ENCODE measurements at regions not wholly inside any gene's neighbourhood (a gene's known extent, or its start where the extent isn't known, plus 50 kb on each side); places are given as distances from the start of the nearest gene placed in this dataset.

DNA sequence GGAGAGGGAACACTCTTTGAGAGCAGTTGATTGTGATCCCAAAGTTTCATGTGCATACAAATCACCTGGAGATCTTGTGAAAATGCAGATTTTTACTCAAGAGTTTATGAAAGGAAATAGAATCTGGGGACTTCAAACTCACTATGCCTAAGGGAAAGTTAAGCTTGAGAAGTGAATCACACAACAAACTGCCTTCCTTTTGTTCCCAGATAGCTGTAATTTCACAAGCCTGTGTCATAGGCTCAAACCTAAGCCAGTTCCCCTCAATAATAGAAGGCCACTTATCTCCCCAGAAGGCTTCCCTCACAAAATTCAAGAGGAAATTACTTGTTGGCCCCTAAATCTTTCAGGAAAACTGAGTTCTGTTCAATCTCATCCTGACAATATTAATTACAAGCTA lies 132.8 kb upstream of the MAGEB16 start:
- ChIA-PET CTCF (no interaction called here), POLR2A (no interaction called here)
- no peak for TF ChIP-seq POLR2AphosphoS5 (IDR thresholded peaks at IDR 0.05; ENCODE audit: low read depth, low read length)
- no peak for TF ChIP-seq SIN3A (IDR thresholded peaks at IDR 0.05; ENCODE audit: borderline replicate concordance, insufficient read depth, low read depth, low read length)
- Histone ChIP-seq H3K9me3 (ENCODE audit: control insufficient read depth, insufficient read depth, low read depth, low read length) (no peaks in the 10 kb centered on the region), H3K27ac (ENCODE audit: low read length) (no peak overlapping the region), H3K27me3 (ENCODE audit: control insufficient read depth, insufficient read depth, low read length) (no peaks in the 10 kb centered on the region), H3K4me1 (ENCODE audit: control insufficient read depth, insufficient read depth, low read length) (no peaks in the 10 kb centered on the region), H3K36me3 (ENCODE audit: control insufficient read depth, insufficient read depth, low read length) (no peaks in the 10 kb centered on the region), H3K4me3 (ENCODE audit: low read depth in 2 of 2, low read length in 2 of 2) (no peak overlapping the region)
- no peak for ATAC-seq
- no TSS peak for BruUV-seq (replicated peaks)
- intact Hi-C loops (cut with micrococcal nuclease; ENCODE audit: unreplicated experiment) = no loop called here
- DNase-seq (ENCODE audit: low read depth, low spot score) = no peak
- in situ Hi-C loops (cut with HindIII; ENCODE audit: low pct_unique_long_range_greater_than_20kb, low sequenced_read_pairs) = no loop called here

DNA sequence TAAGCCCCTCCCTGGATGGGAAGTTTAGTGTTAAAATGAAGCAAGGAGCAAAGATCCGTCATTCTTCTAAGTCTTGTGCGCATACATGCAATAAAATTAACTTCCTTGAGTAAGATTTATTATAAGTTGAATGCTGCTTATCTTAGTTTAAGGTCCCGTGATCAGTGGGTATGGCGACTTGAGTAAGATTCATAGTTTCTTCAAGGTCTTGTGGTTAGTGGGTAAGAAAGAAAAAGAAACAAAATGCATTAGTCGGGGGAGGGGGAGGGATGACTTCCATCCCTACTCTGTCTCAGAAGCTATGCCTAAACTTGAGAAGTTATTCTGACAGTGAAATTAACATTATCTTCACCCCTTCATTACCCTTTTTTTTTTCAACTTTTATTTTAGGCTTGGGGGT lies 127.3 kb upstream of the MAGEB16 start:
- ATAC-seq (no peak), DNase-seq (ENCODE audit: low read depth, low spot score) (no peak)
- H3K4me3 ChIP-seq (ENCODE audit: low read depth in 2 of 2, low read length in 2 of 2) = no peak overlapping the region
- no peaks in the 10 kb centered on the region for H3K4me1 ChIP-seq (ENCODE audit: control insufficient read depth, insufficient read depth, low read length)
- POLR2A ChIA-PET = no interaction called here
- H3K36me3 ChIP-seq (ENCODE audit: control insufficient read depth, insufficient read depth, low read length) = no peaks in the 10 kb centered on the region
- no peaks in the 10 kb centered on the region for H3K9me3 ChIP-seq (ENCODE audit: control insufficient read depth, insufficient read depth, low read depth, low read length)
- in situ Hi-C loops (cut with HindIII; ENCODE audit: low pct_unique_long_range_greater_than_20kb, low sequenced_read_pairs) (no loop called here), intact Hi-C loops (cut with micrococcal nuclease; ENCODE audit: unreplicated experiment) (no loop called here)
- no TSS peak for BruUV-seq (replicated peaks)
- CTCF ChIA-PET = no interaction called here
- no peaks in the 10 kb centered on the region for H3K27me3 ChIP-seq (ENCODE audit: control insufficient read depth, insufficient read depth, low read length)
- TF ChIP-seq, protein P1, sequence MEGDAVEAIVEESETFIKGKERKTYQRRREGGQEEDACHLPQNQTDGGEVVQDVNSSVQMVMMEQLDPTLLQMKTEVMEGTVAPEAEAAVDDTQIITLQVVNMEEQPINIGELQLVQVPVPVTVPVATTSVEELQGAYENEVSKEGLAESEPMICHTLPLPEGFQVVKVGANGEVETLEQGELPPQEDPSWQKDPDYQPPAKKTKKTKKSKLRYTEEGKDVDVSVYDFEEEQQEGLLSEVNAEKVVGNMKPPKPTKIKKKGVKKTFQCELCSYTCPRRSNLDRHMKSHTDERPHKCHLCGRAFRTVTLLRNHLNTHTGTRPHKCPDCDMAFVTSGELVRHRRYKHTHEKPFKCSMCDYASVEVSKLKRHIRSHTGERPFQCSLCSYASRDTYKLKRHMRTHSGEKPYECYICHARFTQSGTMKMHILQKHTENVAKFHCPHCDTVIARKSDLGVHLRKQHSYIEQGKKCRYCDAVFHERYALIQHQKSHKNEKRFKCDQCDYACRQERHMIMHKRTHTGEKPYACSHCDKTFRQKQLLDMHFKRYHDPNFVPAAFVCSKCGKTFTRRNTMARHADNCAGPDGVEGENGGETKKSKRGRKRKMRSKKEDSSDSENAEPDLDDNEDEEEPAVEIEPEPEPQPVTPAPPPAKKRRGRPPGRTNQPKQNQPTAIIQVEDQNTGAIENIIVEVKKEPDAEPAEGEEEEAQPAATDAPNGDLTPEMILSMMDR (IDR thresholded peaks at IDR 0.05) = no peak
- TF ChIP-seq POLR2AphosphoS5 (IDR thresholded peaks at IDR 0.05; ENCODE audit: low read depth, low read length) (no peak), SIN3A (IDR thresholded peaks at IDR 0.05; ENCODE audit: borderline replicate concordance, insufficient read depth, low read depth, low read length) (no peak), TCF7L2 (IDR thresholded peaks at IDR 0.05; ENCODE audit: low read depth, low read length) (no peak)
- TF ChIP-seq, protein P2, sequence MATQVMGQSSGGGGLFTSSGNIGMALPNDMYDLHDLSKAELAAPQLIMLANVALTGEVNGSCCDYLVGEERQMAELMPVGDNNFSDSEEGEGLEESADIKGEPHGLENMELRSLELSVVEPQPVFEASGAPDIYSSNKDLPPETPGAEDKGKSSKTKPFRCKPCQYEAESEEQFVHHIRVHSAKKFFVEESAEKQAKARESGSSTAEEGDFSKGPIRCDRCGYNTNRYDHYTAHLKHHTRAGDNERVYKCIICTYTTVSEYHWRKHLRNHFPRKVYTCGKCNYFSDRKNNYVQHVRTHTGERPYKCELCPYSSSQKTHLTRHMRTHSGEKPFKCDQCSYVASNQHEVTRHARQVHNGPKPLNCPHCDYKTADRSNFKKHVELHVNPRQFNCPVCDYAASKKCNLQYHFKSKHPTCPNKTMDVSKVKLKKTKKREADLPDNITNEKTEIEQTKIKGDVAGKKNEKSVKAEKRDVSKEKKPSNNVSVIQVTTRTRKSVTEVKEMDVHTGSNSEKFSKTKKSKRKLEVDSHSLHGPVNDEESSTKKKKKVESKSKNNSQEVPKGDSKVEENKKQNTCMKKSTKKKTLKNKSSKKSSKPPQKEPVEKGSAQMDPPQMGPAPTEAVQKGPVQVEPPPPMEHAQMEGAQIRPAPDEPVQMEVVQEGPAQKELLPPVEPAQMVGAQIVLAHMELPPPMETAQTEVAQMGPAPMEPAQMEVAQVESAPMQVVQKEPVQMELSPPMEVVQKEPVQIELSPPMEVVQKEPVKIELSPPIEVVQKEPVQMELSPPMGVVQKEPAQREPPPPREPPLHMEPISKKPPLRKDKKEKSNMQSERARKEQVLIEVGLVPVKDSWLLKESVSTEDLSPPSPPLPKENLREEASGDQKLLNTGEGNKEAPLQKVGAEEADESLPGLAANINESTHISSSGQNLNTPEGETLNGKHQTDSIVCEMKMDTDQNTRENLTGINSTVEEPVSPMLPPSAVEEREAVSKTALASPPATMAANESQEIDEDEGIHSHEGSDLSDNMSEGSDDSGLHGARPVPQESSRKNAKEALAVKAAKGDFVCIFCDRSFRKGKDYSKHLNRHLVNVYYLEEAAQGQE (IDR thresholded peaks at IDR 0.05; ENCODE audit: insufficient read depth in 1 of 2, low read depth in 2 of 2, low read length in 1 of 2) = no peak
- H3K27ac ChIP-seq (ENCODE audit: low read length) = no peak overlapping the region

DNA sequence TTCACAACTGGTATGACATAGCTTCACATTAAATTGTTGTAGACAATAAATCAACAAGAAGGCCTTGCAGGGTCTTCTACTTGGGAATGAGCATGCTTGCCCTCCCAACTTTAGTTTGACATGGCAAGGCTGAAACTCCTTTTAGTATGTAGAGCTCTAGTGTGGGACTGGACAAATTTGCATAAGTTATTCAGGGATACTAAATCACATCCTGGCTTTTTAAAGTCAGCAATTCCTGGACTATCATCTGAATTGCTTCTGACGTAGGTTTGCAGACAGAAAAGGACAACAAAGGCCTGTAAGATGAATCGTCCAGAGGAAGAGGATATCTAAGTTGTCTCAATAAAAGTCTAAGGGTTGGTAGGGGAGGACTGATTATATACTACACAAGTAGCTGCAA lies 123.0 kb upstream of the MAGEB16 start:
- CTCF ChIA-PET = no interaction called here
- TF ChIP-seq, protein P2 (IDR thresholded peaks at IDR 0.05; ENCODE audit: insufficient read depth in 1 of 2, low read depth in 2 of 2, low read length in 1 of 2) = no peak
- TF ChIP-seq SIN3A (IDR thresholded peaks at IDR 0.05; ENCODE audit: borderline replicate concordance, insufficient read depth, low read depth, low read length) = no peak
- TF ChIP-seq POLR2AphosphoS5 (IDR thresholded peaks at IDR 0.05; ENCODE audit: low read depth, low read length) = no peak
- no peak for TF ChIP-seq TCF7L2 (IDR thresholded peaks at IDR 0.05; ENCODE audit: low read depth, low read length)
- TF ChIP-seq, protein P1 (IDR thresholded peaks at IDR 0.05) = no peak
- in situ Hi-C loops (cut with HindIII; ENCODE audit: low pct_unique_long_range_greater_than_20kb, low sequenced_read_pairs) = no loop called here
- Histone ChIP-seq H3K27ac (ENCODE audit: low read length) (no peak overlapping the region), H3K4me1 (ENCODE audit: control insufficient read depth, insufficient read depth, low read length) (no peaks in the 10 kb centered on the region), H3K27me3 (ENCODE audit: control insufficient read depth, insufficient read depth, low read length) (no peaks in the 10 kb centered on the region), H3K36me3 (ENCODE audit: control insufficient read depth, insufficient read depth, low read length) (no peaks in the 10 kb centered on the region), H3K9me3 (ENCODE audit: control insufficient read depth, insufficient read depth, low read depth, low read length) (no peaks in the 10 kb centered on the region), H3K4me3 (ENCODE audit: low read depth in 2 of 2, low read length in 2 of 2) (no peak overlapping the region)
- no TSS peak for BruUV-seq (replicated peaks)
- POLR2A ChIA-PET = no interaction called here
- intact Hi-C loops (cut with micrococcal nuclease; ENCODE audit: unreplicated experiment) = no loop called here
- ATAC-seq (no peak), DNase-seq (ENCODE audit: low read depth, low spot score) (no peak)

Data from Panc1 (cell line).